ENCODE measurements at regions not wholly inside any gene's neighbourhood (a gene's known extent, or its start where the extent isn't known, plus 50 kb on each side); places are given as distances from the start of the nearest gene placed in this dataset.
A peak's percentile ranks its signal among the peaks of the same experiment; 100 is the strongest.

GRCh38 chr10:31754803-31755624 is 173.6 kb downstream of the ARHGAP12 start:
- Mint-ChIP-seq H3K4me1 (ENCODE audit: low read depth) (peaks cover 38% of the 10 kb centered on the region), H3K36me3 (ENCODE audit: low read depth) (no peaks in the 10 kb centered on the region), H3K27me3 (ENCODE audit: insufficient read depth) (no peaks in the 10 kb centered on the region; the same call in 1 of the 2 replicates), H3K27ac (peak overlapping the region; percentile 42), H3K9me3 (no peaks in the 10 kb centered on the region), H3K4me3 (no peak overlapping the region)
- no peak for TF ChIP-seq CTCF (IDR thresholded peaks at IDR 0.05)
- DNase-seq, result peak; percentile 30

GRCh38 chr10:31753681-31754080 is 174.9 kb downstream of the ARHGAP12 start:
- no peaks in the 10 kb centered on the region for H3K36me3 Mint-ChIP-seq (ENCODE audit: low read depth)
- H3K27me3 Mint-ChIP-seq (ENCODE audit: insufficient read depth), result no peaks in the 10 kb centered on the region; the same call in 1 of the 2 replicates
- TF ChIP-seq CTCF (IDR thresholded peaks at IDR 0.05), result no peak
- H3K9me3 Mint-ChIP-seq, result no peaks in the 10 kb centered on the region
- no peak for DNase-seq
- no peak overlapping the region for H3K4me3 Mint-ChIP-seq
- H3K27ac Mint-ChIP-seq, result no peak overlapping the region
- H3K4me1 Mint-ChIP-seq (ENCODE audit: low read depth), result peaks cover 38% of the 10 kb centered on the region

GRCh38 chr10:31752170-31752569 is 176.5 kb downstream of the ARHGAP12 start:
- Mint-ChIP-seq H3K27ac (no peak overlapping the region), H3K9me3 (no peaks in the 10 kb centered on the region), H3K4me3 (no peak overlapping the region), H3K4me1 (ENCODE audit: low read depth) (peaks cover 24% of the 10 kb centered on the region), H3K36me3 (ENCODE audit: low read depth) (no peaks in the 10 kb centered on the region), H3K27me3 (ENCODE audit: insufficient read depth) (no peaks in the 10 kb centered on the region)
- TF ChIP-seq CTCF (IDR thresholded peaks at IDR 0.05), result no peak
- DNase-seq, result no peak

- Mint-ChIP-seq H3K27ac (no peak overlapping the region), H3K4me3 (no peak overlapping the region), H3K36me3 (ENCODE audit: low read depth) (no peaks in the 10 kb centered on the region), H3K4me1 (ENCODE audit: low read depth) (peaks cover 24% of the 10 kb centered on the region), H3K27me3 (ENCODE audit: insufficient read depth) (no peaks in the 10 kb centered on the region), H3K9me3 (no peaks in the 10 kb centered on the region)
- no peak for DNase-seq
- TF ChIP-seq CTCF (IDR thresholded peaks at IDR 0.05), result no peak
Observed at GRCh38 chr10:31751738-31752080, 176.9 kb downstream of the ARHGAP12 start.

- Mint-ChIP-seq H3K4me3 (no peak overlapping the region), H3K27ac (no peak overlapping the region), H3K4me1 (ENCODE audit: low read depth) (peaks cover 25% of the 10 kb centered on the region), H3K27me3 (ENCODE audit: insufficient read depth) (no peaks in the 10 kb centered on the region), H3K36me3 (ENCODE audit: low read depth) (no peaks in the 10 kb centered on the region), H3K9me3 (no peaks in the 10 kb centered on the region)
- TF ChIP-seq CTCF (IDR thresholded peaks at IDR 0.05), result no peak
- no peak for DNase-seq
Observed at GRCh38 chr10:31751051-31751737, 177.4 kb downstream of the ARHGAP12 start.
